A673 (cell line): ENCODE measurements at regions not wholly inside any gene's neighbourhood (a gene's known extent, or its start where the extent isn't known, plus 50 kb on each side); places are given as distances from the start of the nearest gene placed in this dataset.

ENCODE experiments used
- EZH2 ChIP-seq: fragments of 200-600 bp; sonication (generic); IDR thresholded peaks from 2 replicates; pipeline ENCODE4 v1.6.1; 2017; ENCODE audit warnings: borderline replicate concordance, low read depth, mild to moderate bottlenecking, mixed read lengths, antibody characterized with exemption, low read length; ENCODE audit not compliant: poor library complexity, severe bottlenecking
- TF ChIP-seq, protein P1 (sequence below): fragments of 300-800, 200-600 bp; sonication (generic); conservative IDR thresholded peaks from 2 replicates; pipeline ENCODE4 v1.5.1; 2017; ENCODE audit warnings: low read depth, mild to moderate bottlenecking, antibody characterized with exemption, low read length, moderate library complexity, mixed read lengths

DNA sequence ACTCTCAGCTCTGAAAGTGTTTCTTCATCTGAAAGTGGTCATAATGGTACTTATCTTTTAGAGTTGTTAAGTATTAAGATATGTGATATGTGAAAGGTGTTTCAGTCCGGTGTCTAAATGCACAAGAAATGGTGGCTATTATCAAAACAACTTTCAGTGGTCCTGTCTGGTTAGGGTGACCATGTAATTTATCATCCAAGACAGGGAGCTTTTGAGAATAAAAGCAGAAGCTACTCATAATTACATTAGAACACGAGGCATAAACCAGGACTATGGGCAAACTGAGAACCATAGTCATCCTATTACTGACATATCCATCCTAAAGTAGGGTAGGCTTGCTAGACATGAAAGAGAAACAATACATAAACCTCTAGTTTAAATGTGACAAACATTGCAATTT is 418.1 kb upstream of the SEMA6A start:
- no peak for TF ChIP-seq EZH2
- TF ChIP-seq, protein P1, sequence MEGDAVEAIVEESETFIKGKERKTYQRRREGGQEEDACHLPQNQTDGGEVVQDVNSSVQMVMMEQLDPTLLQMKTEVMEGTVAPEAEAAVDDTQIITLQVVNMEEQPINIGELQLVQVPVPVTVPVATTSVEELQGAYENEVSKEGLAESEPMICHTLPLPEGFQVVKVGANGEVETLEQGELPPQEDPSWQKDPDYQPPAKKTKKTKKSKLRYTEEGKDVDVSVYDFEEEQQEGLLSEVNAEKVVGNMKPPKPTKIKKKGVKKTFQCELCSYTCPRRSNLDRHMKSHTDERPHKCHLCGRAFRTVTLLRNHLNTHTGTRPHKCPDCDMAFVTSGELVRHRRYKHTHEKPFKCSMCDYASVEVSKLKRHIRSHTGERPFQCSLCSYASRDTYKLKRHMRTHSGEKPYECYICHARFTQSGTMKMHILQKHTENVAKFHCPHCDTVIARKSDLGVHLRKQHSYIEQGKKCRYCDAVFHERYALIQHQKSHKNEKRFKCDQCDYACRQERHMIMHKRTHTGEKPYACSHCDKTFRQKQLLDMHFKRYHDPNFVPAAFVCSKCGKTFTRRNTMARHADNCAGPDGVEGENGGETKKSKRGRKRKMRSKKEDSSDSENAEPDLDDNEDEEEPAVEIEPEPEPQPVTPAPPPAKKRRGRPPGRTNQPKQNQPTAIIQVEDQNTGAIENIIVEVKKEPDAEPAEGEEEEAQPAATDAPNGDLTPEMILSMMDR, result no peak
